Superior temporal gyrus (tissue), 1 donor: ENCODE measurements at regions not wholly inside any gene's neighbourhood (a gene's known extent, or its start where the extent isn't known, plus 50 kb on each side); places are given as distances from the start of the nearest gene placed in this dataset.
"Not testable (repeated sequence)": the region's sequence is repeated elsewhere in the genome, so short reads cannot be mapped to it uniquely, and the experiment has no call there.

Source experiments
- DNase-seq: peaks from one replicate; pipeline ENCODE4 v3.0.0-alpha.2; 2016; ENCODE audit errors: extremely low spot score

- no peak for DNase-seq
These were observed 822.1 kb downstream of the TENT5A start for GRCh38 chr6:80930376-80930775.

- DNase-seq = no peak
These were observed 817.3 kb downstream of the BCKDHB start for GRCh38 chr6:80923816-80924215.

- DNase-seq = no peak
These were observed 816.5 kb downstream of the BCKDHB start for GRCh38 chr6:80922916-80923455.

- DNase-seq = no peak
These were observed 815.5 kb downstream of the BCKDHB start for GRCh38 chr6:80921861-80922460.

- DNase-seq = no peak
These were observed 801.4 kb downstream of the BCKDHB start for GRCh38 chr6:80907831-80908230.

GRCh38 chr6:80903711-80904110, 797.2 kb downstream of the BCKDHB start:
- no peak for DNase-seq

GRCh38 chr6:80886475-80886874, 780.0 kb downstream of the BCKDHB start:
- no peak for DNase-seq

GRCh38 chr6:80872951-80873308, 766.5 kb downstream of the BCKDHB start:
- DNase-seq = no peak

- DNase-seq = no peak
These were observed 765.9 kb downstream of the BCKDHB start for GRCh38 chr6:80872199-80872950.

- DNase-seq = no peak
These were observed 756.3 kb downstream of the BCKDHB start for GRCh38 chr6:80862756-80863155.

- DNase-seq = no peak
These were observed 753.6 kb downstream of the BCKDHB start for GRCh38 chr6:80860107-80860506.

- not testable (repeated sequence) for DNase-seq
These were observed 741.5 kb downstream of the BCKDHB start for GRCh38 chr6:80847973-80848372.

GRCh38 chr6:80832337-80832736, 725.9 kb downstream of the BCKDHB start:
- no peak for DNase-seq

GRCh38 chr6:80793411-80793810, 686.9 kb downstream of the BCKDHB start:
- DNase-seq = no peak

GRCh38 chr6:80792151-80792550, 685.7 kb downstream of the BCKDHB start:
- DNase-seq = no peak

GRCh38 chr6:80789912-80790570, 683.6 kb downstream of the BCKDHB start:
- no peak for DNase-seq

- not testable (repeated sequence) for DNase-seq
These were observed 676.8 kb downstream of the BCKDHB start for GRCh38 chr6:80783271-80783670.

GRCh38 chr6:80771941-80772340, 665.5 kb downstream of the BCKDHB start:
- no peak for DNase-seq

- DNase-seq = no peak
These were observed 662.6 kb downstream of the BCKDHB start for GRCh38 chr6:80769106-80769505.

GRCh38 chr6:80767808-80768207, 661.3 kb downstream of the BCKDHB start:
- DNase-seq = no peak

- DNase-seq = no peak
These were observed 637.7 kb downstream of the BCKDHB start for GRCh38 chr6:80744213-80744612.

- DNase-seq = peak; percentile 15
These were observed 636.0 kb downstream of the BCKDHB start for GRCh38 chr6:80742481-80742880.

- no peak for DNase-seq
These were observed 627.2 kb downstream of the BCKDHB start for GRCh38 chr6:80733641-80734040.
